NOMO-1 treated with DMSO at 0.1 percent for 48 hours (cell line): ENCODE measurements at regions not wholly inside any gene's neighbourhood (a gene's known extent, or its start where the extent isn't known, plus 50 kb on each side); places are given as distances from the start of the nearest gene placed in this dataset.

Experiments used
- DNase-seq: peaks from one replicate; lab custom pipeline; 2025; ENCODE audit not compliant: unreplicated experiment; lab: John Stamatoyannopoulos, UW

- no peak for DNase-seq
Measured at GRCh38 chr2:212873256-212873655, 278.2 kb downstream of the IKZF2 start.

GRCh38 chr2:212871597-212871996 is 279.8 kb downstream of the IKZF2 start:
- DNase-seq = no peak

GRCh38 chr2:212864186-212864585 is 287.2 kb downstream of the IKZF2 start:
- no peak for DNase-seq

GRCh38 chr2:212863185-212863588 is 288.2 kb downstream of the IKZF2 start:
- peak; percentile 1 for DNase-seq

- DNase-seq = no peak
Measured at GRCh38 chr2:212858496-212858895, 292.9 kb downstream of the IKZF2 start.

GRCh38 chr2:212854771-212855170 is 296.6 kb downstream of the IKZF2 start:
- no peak for DNase-seq

- DNase-seq = no peak
Measured at GRCh38 chr2:212854116-212854515, 297.3 kb downstream of the IKZF2 start.

- DNase-seq = no peak
Measured at GRCh38 chr2:212845941-212846340, 305.5 kb downstream of the IKZF2 start.

GRCh38 chr2:212843409-212844199 is 305.0 kb upstream of the ERBB4 start:
- DNase-seq = no peak

GRCh38 chr2:212842544-212843185 is 304.1 kb upstream of the ERBB4 start:
- no peak for DNase-seq

- DNase-seq = no peak
Measured at GRCh38 chr2:212841460-212841859, 302.9 kb upstream of the ERBB4 start.

- DNase-seq = no peak
Measured at GRCh38 chr2:212832211-212833195, 293.9 kb upstream of the ERBB4 start.

- DNase-seq = no peak
Measured at GRCh38 chr2:212831671-212832199, 293.1 kb upstream of the ERBB4 start.

- no peak for DNase-seq
Measured at GRCh38 chr2:212816267-212816666, 277.7 kb upstream of the ERBB4 start.

- no peak for DNase-seq
Measured at GRCh38 chr2:212815453-212815852, 276.9 kb upstream of the ERBB4 start.

GRCh38 chr2:212814941-212815340 is 276.3 kb upstream of the ERBB4 start:
- no peak for DNase-seq

- DNase-seq = no peak
Measured at GRCh38 chr2:212811921-212812320, 273.3 kb upstream of the ERBB4 start.

- DNase-seq = no peak
Measured at GRCh38 chr2:212811036-212811805, 272.6 kb upstream of the ERBB4 start.

GRCh38 chr2:212797484-212798205 is 259.0 kb upstream of the ERBB4 start:
- DNase-seq = no peak

GRCh38 chr2:212794471-212794870 is 255.9 kb upstream of the ERBB4 start:
- no peak for DNase-seq
